Glutamatergic neuron (in vitro differentiated cells): ENCODE measurements at regions not wholly inside any gene's neighbourhood (a gene's known extent, or its start where the extent isn't known, plus 50 kb on each side); places are given as distances from the start of the nearest gene placed in this dataset.

Source experiments
- DNase-seq: peaks from one replicate; pipeline ENCODE4 v3.0.0; 2022
- H3K27ac Mint-ChIP-seq: one replicate; pipeline ENCODE4 v1.8.0; 2020; ENCODE audit warnings: mild to moderate bottlenecking, mixed read lengths, inconsistent platforms; ENCODE audit not compliant: unreplicated experiment
- H3K27me3 Mint-ChIP-seq: one replicate; pipeline ENCODE4 v1.8.0; 2020; ENCODE audit warnings: mild to moderate bottlenecking, moderate library complexity, mixed read lengths, inconsistent platforms; ENCODE audit not compliant: unreplicated experiment
- H3K36me3 Mint-ChIP-seq: one replicate; pipeline ENCODE4 v1.8.0; 2020; ENCODE audit warnings: mild to moderate bottlenecking, mixed read lengths, inconsistent platforms; ENCODE audit not compliant: unreplicated experiment
- H3K4me1 Mint-ChIP-seq: one replicate; pipeline ENCODE4 v1.8.0; 2020; ENCODE audit warnings: mild to moderate bottlenecking, low read depth, mixed read lengths, inconsistent platforms; ENCODE audit not compliant: unreplicated experiment
- H3K4me3 Mint-ChIP-seq: one replicate; pipeline ENCODE4 v1.8.0; 2020; ENCODE audit warnings: mild to moderate bottlenecking, mixed read lengths, inconsistent platforms; ENCODE audit not compliant: unreplicated experiment
- H3K9me3 Mint-ChIP-seq: one replicate; pipeline ENCODE4 v1.8.0; 2020; ENCODE audit warnings: mild to moderate bottlenecking, moderate library complexity, mixed read lengths, inconsistent platforms; ENCODE audit not compliant: unreplicated experiment
- TF ChIP-seq, protein P1 (sequence below): fragments of 200-600 bp; sonication (generic); IDR thresholded peaks from one replicate; pipeline ENCODE4 v1.5.0; 2021; ENCODE audit not compliant: partially characterized antibody, unreplicated experiment

- Mint-ChIP-seq H3K9me3 (no peaks in the 10 kb centered on the region), H3K27ac (no peak overlapping the region), H3K4me3 (no peak overlapping the region), H3K36me3 (no peaks in the 10 kb centered on the region), H3K4me1 (peaks cover 8% of the 10 kb centered on the region), H3K27me3 (peaks cover 8% of the 10 kb centered on the region)
- no peak for DNase-seq
- TF ChIP-seq, protein P1, sequence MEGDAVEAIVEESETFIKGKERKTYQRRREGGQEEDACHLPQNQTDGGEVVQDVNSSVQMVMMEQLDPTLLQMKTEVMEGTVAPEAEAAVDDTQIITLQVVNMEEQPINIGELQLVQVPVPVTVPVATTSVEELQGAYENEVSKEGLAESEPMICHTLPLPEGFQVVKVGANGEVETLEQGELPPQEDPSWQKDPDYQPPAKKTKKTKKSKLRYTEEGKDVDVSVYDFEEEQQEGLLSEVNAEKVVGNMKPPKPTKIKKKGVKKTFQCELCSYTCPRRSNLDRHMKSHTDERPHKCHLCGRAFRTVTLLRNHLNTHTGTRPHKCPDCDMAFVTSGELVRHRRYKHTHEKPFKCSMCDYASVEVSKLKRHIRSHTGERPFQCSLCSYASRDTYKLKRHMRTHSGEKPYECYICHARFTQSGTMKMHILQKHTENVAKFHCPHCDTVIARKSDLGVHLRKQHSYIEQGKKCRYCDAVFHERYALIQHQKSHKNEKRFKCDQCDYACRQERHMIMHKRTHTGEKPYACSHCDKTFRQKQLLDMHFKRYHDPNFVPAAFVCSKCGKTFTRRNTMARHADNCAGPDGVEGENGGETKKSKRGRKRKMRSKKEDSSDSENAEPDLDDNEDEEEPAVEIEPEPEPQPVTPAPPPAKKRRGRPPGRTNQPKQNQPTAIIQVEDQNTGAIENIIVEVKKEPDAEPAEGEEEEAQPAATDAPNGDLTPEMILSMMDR, result no peak
Measured at GRCh38 chr20:50400705-50401586, 109.2 kb upstream of the PTPN1 start.

DNA sequence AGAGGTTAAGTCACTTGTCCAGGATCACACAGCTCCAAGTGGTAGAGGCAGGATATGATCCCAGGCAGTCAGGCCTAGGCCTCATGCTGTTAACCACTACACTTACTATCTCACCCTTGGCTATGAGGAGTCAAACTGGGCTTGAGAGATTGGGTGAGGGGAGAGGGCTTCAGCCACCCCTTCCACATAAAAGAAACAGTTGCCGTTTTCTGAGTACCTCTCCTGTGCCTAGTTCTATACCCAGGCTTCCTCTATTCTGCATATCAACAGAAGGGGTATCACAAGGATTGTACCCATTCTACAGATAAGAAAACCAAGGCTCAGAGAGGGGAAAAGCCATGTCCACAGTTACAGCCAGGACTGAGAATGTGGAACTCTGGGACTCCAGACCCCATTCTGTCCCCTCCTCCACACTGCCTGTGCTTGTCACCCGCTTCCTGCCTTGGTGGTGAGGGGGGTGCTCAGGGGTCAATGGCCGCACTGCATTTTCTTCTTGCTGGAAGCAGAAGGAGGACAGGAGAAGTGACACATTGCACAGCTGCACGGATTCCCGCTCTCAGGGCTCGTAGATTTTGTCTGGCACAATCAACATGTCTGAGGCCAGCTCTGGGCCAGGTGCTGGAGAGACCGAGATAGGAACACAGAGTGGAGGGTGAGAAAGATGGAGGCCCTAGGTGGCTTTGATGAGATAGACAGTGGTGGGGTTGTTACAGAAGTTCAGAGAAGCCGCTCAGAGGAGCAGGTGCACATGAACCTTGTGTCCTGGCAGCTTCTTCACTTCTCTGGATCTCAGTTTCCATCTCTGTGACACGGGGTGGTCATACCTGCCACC lies 108.4 kb upstream of the PTPN1 start:
- Mint-ChIP-seq H3K9me3 (peaks cover 3% of the 10 kb centered on the region), H3K27ac (no peak overlapping the region), H3K4me3 (no peak overlapping the region), H3K27me3 (peaks cover 8% of the 10 kb centered on the region), H3K4me1 (peaks cover 8% of the 10 kb centered on the region), H3K36me3 (no peaks in the 10 kb centered on the region)
- TF ChIP-seq, protein P1, result no peak
- DNase-seq, result no peak

DNA sequence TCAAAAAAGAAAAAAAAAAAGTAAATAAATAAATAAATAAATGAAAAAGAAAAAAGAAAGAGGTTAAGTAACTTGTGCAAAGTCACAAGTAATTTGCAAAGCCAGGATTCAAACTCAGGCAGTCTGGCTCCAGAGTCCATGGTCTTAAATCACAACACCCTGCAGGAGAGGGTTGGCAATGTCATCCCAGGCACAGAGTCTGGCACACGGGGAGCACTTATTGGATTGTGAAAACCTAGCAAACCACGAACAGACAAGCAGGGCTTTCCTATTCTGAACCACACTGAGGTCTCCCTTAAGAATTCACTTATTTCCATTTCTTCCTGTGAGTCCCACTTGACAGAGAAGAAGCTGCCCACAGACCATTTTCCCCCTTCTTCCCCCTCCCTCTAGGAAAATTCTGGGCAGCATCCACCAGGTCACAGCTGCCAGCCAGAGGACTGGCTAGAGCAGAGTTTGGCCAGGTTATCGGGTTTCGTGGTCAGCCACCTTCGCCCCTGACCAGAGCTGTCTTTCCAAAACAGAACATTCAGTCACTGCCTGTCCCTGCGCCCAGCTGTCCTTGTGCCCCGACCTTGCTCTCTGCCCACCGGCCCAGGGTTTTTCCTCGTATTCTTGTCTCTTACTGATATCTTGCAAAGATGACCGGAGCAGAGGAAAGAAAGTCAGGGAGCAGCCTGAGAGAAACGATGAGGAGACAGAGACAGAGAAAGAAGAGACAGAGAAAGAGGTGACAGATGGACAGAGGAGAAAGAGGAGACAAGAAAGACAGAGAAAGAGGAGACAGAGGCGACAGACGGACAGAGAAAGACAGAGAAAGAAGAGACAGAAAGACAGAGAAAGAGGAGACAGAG lies 106.4 kb upstream of the PTPN1 start:
- peaks cover 8% of the 10 kb centered on the region for H3K27me3 Mint-ChIP-seq
- TF ChIP-seq, protein P1, result no peak
- H3K27ac Mint-ChIP-seq, result no peak overlapping the region

DNA sequence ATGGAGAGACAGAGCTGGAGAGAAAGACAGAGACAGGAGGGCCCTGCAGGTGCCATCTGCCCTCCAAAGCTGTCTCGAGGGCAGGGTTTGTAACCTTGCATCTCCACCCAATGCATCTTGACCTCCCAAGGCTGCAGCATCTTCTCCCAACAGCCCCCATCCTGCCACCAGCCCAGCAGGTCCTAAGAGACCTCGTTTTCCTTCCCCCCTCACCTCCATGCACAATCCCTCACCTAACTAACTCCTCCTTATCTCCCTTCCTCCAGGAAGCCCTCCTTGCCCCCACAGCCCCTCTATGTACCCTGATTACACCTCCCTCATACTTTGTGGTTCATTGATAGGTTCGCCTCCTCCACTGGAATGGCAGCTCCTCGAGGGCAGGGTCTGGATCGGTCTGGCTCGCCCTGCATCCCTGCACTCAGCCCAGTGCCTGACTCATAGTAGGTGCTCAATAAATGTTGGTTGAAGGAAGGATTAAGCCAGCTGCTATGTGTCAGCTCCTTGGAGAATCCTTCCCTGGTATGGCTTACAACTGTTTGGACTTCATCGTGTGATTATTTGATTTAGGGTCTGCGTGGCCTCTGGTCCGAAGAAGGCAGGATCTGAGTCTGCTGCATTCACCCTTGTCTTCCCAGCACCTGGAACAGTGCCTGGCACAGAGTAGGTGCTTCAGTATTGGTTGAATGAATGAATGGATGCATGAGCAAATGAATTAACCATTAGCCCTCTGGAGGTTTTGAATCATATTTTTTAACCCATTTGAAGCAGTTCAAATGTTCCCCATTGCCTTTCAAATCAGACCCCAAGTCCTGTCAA lies 105.6 kb upstream of the PTPN1 start:
- H3K4me3 Mint-ChIP-seq, result no peak overlapping the region
- no peak overlapping the region for H3K27ac Mint-ChIP-seq
- peaks cover 6% of the 10 kb centered on the region for H3K27me3 Mint-ChIP-seq
- no peaks in the 10 kb centered on the region for H3K36me3 Mint-ChIP-seq
- peaks cover 17% of the 10 kb centered on the region for H3K4me1 Mint-ChIP-seq
- H3K9me3 Mint-ChIP-seq, result peaks cover 3% of the 10 kb centered on the region
- TF ChIP-seq, protein P1, result no peak
- DNase-seq, result no peak

More for the DNA sequence above, 106.4 kb upstream of the PTPN1 start:
- H3K36me3 Mint-ChIP-seq, result no peaks in the 10 kb centered on the region
- no peak for DNase-seq
- peak overlapping the region; percentile 9 for H3K4me3 Mint-ChIP-seq
- H3K9me3 Mint-ChIP-seq, result peaks cover 3% of the 10 kb centered on the region
- peaks cover 12% of the 10 kb centered on the region for H3K4me1 Mint-ChIP-seq
